Activated T-cell treated with anti-CD3 and anti-CD28 coated beads, Interleukin-2, amount 50 U/mL, for 4 hours (primary cell): ENCODE measurements at regions not wholly inside any gene's neighbourhood (a gene's known extent, or its start where the extent isn't known, plus 50 kb on each side); places are given as distances from the start of the nearest gene placed in this dataset.
"Not testable (repeated sequence)": the region's sequence is repeated elsewhere in the genome, so short reads cannot be mapped to it uniquely, and the experiment has no call there.

Source experiments
- ATAC-seq, 2 donors: fragments of 200-7000 bp; cut with Tn5 transposase; one replicate each; pipeline ENCODE4 v1.10.0; 2021
- DNase-seq: peaks from one replicate; pipeline ENCODE4 v3.0.0-alpha.2; 2020
- H3K27me3 Mint-ChIP-seq: one replicate; pipeline ENCODE4 v1.8.0; 2021; ENCODE audit warnings: low read depth, mixed read lengths
- H3K36me3 Mint-ChIP-seq: one replicate; pipeline ENCODE4 v1.8.0; 2022; ENCODE audit warnings: mixed read lengths; ENCODE audit not compliant: insufficient read depth
- H3K4me1 Mint-ChIP-seq: one replicate; pipeline ENCODE4 v1.8.0; 2021; ENCODE audit warnings: low read depth, mixed read lengths
- H3K4me3 Mint-ChIP-seq: one replicate; pipeline ENCODE4 v1.8.0; 2021; ENCODE audit warnings: mild to moderate bottlenecking, moderate library complexity, mixed read lengths
- H3K9me3 Mint-ChIP-seq: one replicate; pipeline ENCODE4 v1.8.0; 2021; ENCODE audit warnings: mixed read lengths

GRCh38 chr1:230568676-230569075, 73.6 kb upstream of the COG2 start:
- no peaks in the 10 kb centered on the region for H3K9me3 Mint-ChIP-seq
- H3K27me3 Mint-ChIP-seq: peaks cover 41% of the 10 kb centered on the region

GRCh38 chr1:230568008-230568407, 74.3 kb upstream of the COG2 start:
- Mint-ChIP-seq H3K4me3 (no peak overlapping the region), H3K4me1 (no peaks in the 10 kb centered on the region), H3K27me3 (peaks cover 45% of the 10 kb centered on the region), H3K36me3 (no peaks in the 10 kb centered on the region), H3K9me3 (no peaks in the 10 kb centered on the region)
- peak in 1 of 2 donors; percentile 48 for ATAC-seq
- no peak for DNase-seq

More at GRCh38 chr1:230568676-230569075, 73.6 kb upstream of the COG2 start:
- no peak for ATAC-seq
- no peak for DNase-seq
- Mint-ChIP-seq H3K4me3 (no peak overlapping the region), H3K36me3 (no peaks in the 10 kb centered on the region), H3K4me1 (no peaks in the 10 kb centered on the region)

- DNase-seq (no peak), ATAC-seq (no peak)
- Mint-ChIP-seq H3K4me3 (no peak overlapping the region), H3K36me3 (no peaks in the 10 kb centered on the region), H3K4me1 (no peaks in the 10 kb centered on the region), H3K9me3 (no peaks in the 10 kb centered on the region), H3K27me3 (peaks cover 49% of the 10 kb centered on the region)
Measured at GRCh38 chr1:230567221-230567575, 75.1 kb upstream of the COG2 start.

GRCh38 chr1:230566532-230567220, 75.6 kb upstream of the COG2 start:
- peaks cover 49% of the 10 kb centered on the region for H3K27me3 Mint-ChIP-seq
- H3K9me3 Mint-ChIP-seq, ATAC-seq: not testable (repeated sequence)

GRCh38 chr1:230565141-230565540, 77.1 kb upstream of the COG2 start:
- H3K9me3 Mint-ChIP-seq: no peaks in the 10 kb centered on the region
- no peak overlapping the region for H3K4me3 Mint-ChIP-seq
- ATAC-seq (no peak), DNase-seq (no peak)
- H3K36me3 Mint-ChIP-seq: no peaks in the 10 kb centered on the region
- H3K4me1 Mint-ChIP-seq: no peaks in the 10 kb centered on the region
- peaks cover 44% of the 10 kb centered on the region for H3K27me3 Mint-ChIP-seq

More at GRCh38 chr1:230566532-230567220, 75.6 kb upstream of the COG2 start:
- H3K4me1 Mint-ChIP-seq, H3K36me3 Mint-ChIP-seq, DNase-seq, H3K4me3 Mint-ChIP-seq: not testable (repeated sequence)

- Mint-ChIP-seq H3K4me3 (no peak overlapping the region), H3K9me3 (no peaks in the 10 kb centered on the region), H3K27me3 (peaks cover 44% of the 10 kb centered on the region), H3K36me3 (no peaks in the 10 kb centered on the region), H3K4me1 (no peaks in the 10 kb centered on the region)
- no peak for DNase-seq
- no peak for ATAC-seq
Measured at GRCh38 chr1:230563591-230563990, 78.7 kb upstream of the COG2 start.

GRCh38 chr1:230561570-230561969, 80.7 kb upstream of the COG2 start:
- Mint-ChIP-seq H3K4me1 (no peaks in the 10 kb centered on the region), H3K9me3 (no peaks in the 10 kb centered on the region), H3K4me3 (no peak overlapping the region), H3K36me3 (no peaks in the 10 kb centered on the region), H3K27me3 (peaks cover 45% of the 10 kb centered on the region)
- no peak for DNase-seq
- ATAC-seq: no peak

- peaks cover 28% of the 10 kb centered on the region for H3K27me3 Mint-ChIP-seq
- ATAC-seq: no peak
- no peak for DNase-seq
Measured at GRCh38 chr1:230558324-230558723, 84.0 kb upstream of the COG2 start.

GRCh38 chr1:230556453-230556852, 85.8 kb upstream of the COG2 start:
- ATAC-seq: no peak
- Mint-ChIP-seq H3K36me3 (no peaks in the 10 kb centered on the region), H3K9me3 (no peaks in the 10 kb centered on the region), H3K27me3 (peaks cover 29% of the 10 kb centered on the region), H3K4me1 (no peaks in the 10 kb centered on the region), H3K4me3 (no peak overlapping the region)
- no peak for DNase-seq

More at GRCh38 chr1:230558324-230558723, 84.0 kb upstream of the COG2 start:
- H3K4me3 Mint-ChIP-seq: no peak overlapping the region
- no peaks in the 10 kb centered on the region for H3K9me3 Mint-ChIP-seq
- no peaks in the 10 kb centered on the region for H3K36me3 Mint-ChIP-seq
- no peaks in the 10 kb centered on the region for H3K4me1 Mint-ChIP-seq

- no peak overlapping the region for H3K4me3 Mint-ChIP-seq
- DNase-seq: no peak
- ATAC-seq: no peak
- H3K4me1 Mint-ChIP-seq: no peaks in the 10 kb centered on the region
- peaks cover 29% of the 10 kb centered on the region for H3K27me3 Mint-ChIP-seq
- no peaks in the 10 kb centered on the region for H3K36me3 Mint-ChIP-seq
- no peaks in the 10 kb centered on the region for H3K9me3 Mint-ChIP-seq
Measured at GRCh38 chr1:230555814-230556213, 86.5 kb upstream of the COG2 start.

- DNase-seq: no peak
- Mint-ChIP-seq H3K4me1 (no peaks in the 10 kb centered on the region), H3K27me3 (peaks cover 22% of the 10 kb centered on the region), H3K9me3 (no peaks in the 10 kb centered on the region), H3K36me3 (no peaks in the 10 kb centered on the region), H3K4me3 (no peak overlapping the region)
- ATAC-seq: no peak
Measured at GRCh38 chr1:230552880-230553279, 89.4 kb upstream of the COG2 start.

- not testable (repeated sequence) for H3K9me3 Mint-ChIP-seq, DNase-seq, ATAC-seq, H3K4me3 Mint-ChIP-seq, H3K36me3 Mint-ChIP-seq, H3K4me1 Mint-ChIP-seq
- H3K27me3 Mint-ChIP-seq: peaks cover 24% of the 10 kb centered on the region
Measured at GRCh38 chr1:230550945-230551344, 91.3 kb upstream of the COG2 start.

GRCh38 chr1:230550428-230550827, 91.9 kb upstream of the COG2 start:
- Mint-ChIP-seq H3K9me3 (no peaks in the 10 kb centered on the region), H3K36me3 (no peaks in the 10 kb centered on the region), H3K4me3 (no peak overlapping the region), H3K27me3 (peaks cover 24% of the 10 kb centered on the region), H3K4me1 (no peaks in the 10 kb centered on the region)
- DNase-seq (no peak), ATAC-seq (no peak)

- Mint-ChIP-seq H3K27me3 (peaks cover 21% of the 10 kb centered on the region), H3K36me3 (no peaks in the 10 kb centered on the region), H3K9me3 (no peaks in the 10 kb centered on the region), H3K4me3 (no peak overlapping the region), H3K4me1 (no peaks in the 10 kb centered on the region)
- no peak for DNase-seq
- ATAC-seq: no peak
Measured at GRCh38 chr1:230549625-230550024, 92.7 kb upstream of the COG2 start.

- peaks cover 21% of the 10 kb centered on the region for H3K27me3 Mint-ChIP-seq
- no peaks in the 10 kb centered on the region for H3K36me3 Mint-ChIP-seq
- no peaks in the 10 kb centered on the region for H3K9me3 Mint-ChIP-seq
- DNase-seq (no peak), ATAC-seq (no peak)
- no peaks in the 10 kb centered on the region for H3K4me1 Mint-ChIP-seq
- H3K4me3 Mint-ChIP-seq: no peak overlapping the region
Measured at GRCh38 chr1:230548997-230549396, 93.3 kb upstream of the COG2 start.
